ENCODE measurements at regions not wholly inside any gene's neighbourhood (a gene's known extent, or its start where the extent isn't known, plus 50 kb on each side); places are given as distances from the start of the nearest gene placed in this dataset.
"Not testable (repeated sequence)": the region's sequence is repeated elsewhere in the genome, so short reads cannot be mapped to it uniquely, and the experiment has no call there.

DNA sequence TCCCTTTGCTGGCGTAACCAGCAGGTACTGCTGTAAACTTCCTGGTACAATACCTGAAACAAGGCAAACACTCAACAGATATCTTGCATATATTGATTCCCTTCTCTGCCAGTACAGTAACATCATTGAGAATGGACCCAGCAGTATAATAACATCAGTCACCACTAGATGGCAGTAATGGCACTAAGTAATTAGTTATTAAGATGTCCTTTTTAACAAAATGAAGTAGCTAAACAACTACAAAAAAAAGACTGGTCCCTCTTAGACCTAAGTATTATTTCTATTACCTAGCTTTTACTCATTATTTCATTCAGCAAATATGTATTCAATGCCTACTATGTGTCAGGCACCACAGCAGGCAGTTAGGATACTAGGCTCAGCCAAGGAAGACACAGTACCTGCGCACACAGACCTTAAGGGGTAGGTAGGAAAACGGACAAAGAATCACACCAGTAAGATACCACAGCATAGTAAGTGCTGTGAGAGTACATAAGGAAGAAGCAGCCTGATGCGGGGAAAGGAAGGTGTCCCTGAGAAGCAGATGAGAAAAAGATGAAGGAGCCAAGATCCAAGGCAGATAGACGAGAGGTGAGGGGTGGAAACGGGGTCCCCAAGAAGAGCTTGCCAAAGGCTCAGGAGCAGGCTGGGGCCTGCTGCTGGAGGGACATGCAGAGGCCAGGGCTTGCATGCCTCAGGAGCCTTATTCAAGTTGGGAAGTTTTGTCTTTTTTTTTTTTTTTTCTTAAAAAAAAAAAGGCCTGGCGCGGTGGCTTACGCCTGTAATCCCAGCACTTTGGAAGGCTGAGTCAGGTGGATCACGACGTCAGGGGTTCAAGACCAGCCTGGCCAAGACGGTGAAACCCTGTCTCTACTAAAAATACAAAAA, 102.7 kb upstream of the CHD2 start:
- Histone ChIP-seq H3K36me3 (ENCODE audit: control insufficient read depth, low read length) (no peaks in the 10 kb centered on the region), H3K9me3 (ENCODE audit: control insufficient read depth, insufficient read depth, low read length) (no peaks in the 10 kb centered on the region), H3K4me2 (ENCODE audit: low read length) (no peak overlapping the region), H3K27me3 (ENCODE audit: control insufficient read depth, low read length) (no peaks in the 10 kb centered on the region), H3K4me1 (ENCODE audit: control insufficient read depth, low read length) (peaks cover 8% of the 10 kb centered on the region), H4K20me1 (ENCODE audit: control insufficient read depth, insufficient read depth, low read depth, low read length) (no peaks in the 10 kb centered on the region), H3K79me2 (ENCODE audit: control insufficient read depth, low read length) (no peaks in the 10 kb centered on the region), H3K4me3 (ENCODE audit: low read length) (no peak overlapping the region), H3K9me2 (replicated peaks; ENCODE audit: control insufficient read depth, low read length) (no peaks in the 10 kb centered on the region), H3F3A (ENCODE audit: control insufficient read depth, insufficient read depth) (no peaks in the 10 kb centered on the region), H3K27ac (ENCODE audit: low read depth, low read length) (no peak overlapping the region)
- TF ChIP-seq CTCF (IDR thresholded peaks at IDR 0.05; ENCODE audit: low read depth, low read length, poor library complexity, severe bottlenecking) (peak; percentile 81), EZH2phosphoT487 (IDR thresholded peaks at IDR 0.05; ENCODE audit: borderline replicate concordance, low read length) (no peak)

GRCh38 chr15:92800013-92800412, 100.1 kb upstream of the CHD2 start:
- Histone ChIP-seq H3F3A (ENCODE audit: control insufficient read depth, insufficient read depth) (no peaks in the 10 kb centered on the region), H3K4me1 (ENCODE audit: control insufficient read depth, low read length) (peaks cover 21% of the 10 kb centered on the region), H3K27me3 (ENCODE audit: control insufficient read depth, low read length) (no peaks in the 10 kb centered on the region), H4K20me1 (ENCODE audit: control insufficient read depth, insufficient read depth, low read depth, low read length) (no peaks in the 10 kb centered on the region), H3K79me2 (ENCODE audit: control insufficient read depth, low read length) (no peaks in the 10 kb centered on the region; the same call in 1 of the 2 replicates), H3K9me3 (ENCODE audit: control insufficient read depth, insufficient read depth, low read length) (no peaks in the 10 kb centered on the region), H3K4me2 (ENCODE audit: low read length) (no peak overlapping the region), H3K27ac (ENCODE audit: low read depth, low read length) (no peak overlapping the region), H3K9me2 (replicated peaks; ENCODE audit: control insufficient read depth, low read length) (no peaks in the 10 kb centered on the region), H3K4me3 (ENCODE audit: low read length) (no peak overlapping the region), H3K36me3 (ENCODE audit: control insufficient read depth, low read length) (no peaks in the 10 kb centered on the region)
- no peak for TF ChIP-seq CTCF (IDR thresholded peaks at IDR 0.05; ENCODE audit: low read depth, low read length, poor library complexity, severe bottlenecking)
- TF ChIP-seq EZH2phosphoT487 (IDR thresholded peaks at IDR 0.05; ENCODE audit: borderline replicate concordance, low read length), result no peak

- H3K36me3 ChIP-seq (ENCODE audit: control insufficient read depth, low read length); H3K4me2 ChIP-seq (ENCODE audit: low read length); H4K20me1 ChIP-seq (ENCODE audit: control insufficient read depth, insufficient read depth, low read depth, low read length); H3K79me2 ChIP-seq (ENCODE audit: control insufficient read depth, low read length); H3F3A ChIP-seq (ENCODE audit: control insufficient read depth, insufficient read depth); H3K9me3 ChIP-seq (ENCODE audit: control insufficient read depth, insufficient read depth, low read length); H3K9me2 ChIP-seq (replicated peaks; ENCODE audit: control insufficient read depth, low read length); H3K4me3 ChIP-seq (ENCODE audit: low read length); H3K27ac ChIP-seq (ENCODE audit: low read depth, low read length); H3K27me3 ChIP-seq (ENCODE audit: control insufficient read depth, low read length): not testable (repeated sequence)
- H3K4me1 ChIP-seq (ENCODE audit: control insufficient read depth, low read length), result peaks cover 21% of the 10 kb centered on the region
These were observed 99.6 kb upstream of the CHD2 start for GRCh38 chr15:92800416-92801055.

DNA sequence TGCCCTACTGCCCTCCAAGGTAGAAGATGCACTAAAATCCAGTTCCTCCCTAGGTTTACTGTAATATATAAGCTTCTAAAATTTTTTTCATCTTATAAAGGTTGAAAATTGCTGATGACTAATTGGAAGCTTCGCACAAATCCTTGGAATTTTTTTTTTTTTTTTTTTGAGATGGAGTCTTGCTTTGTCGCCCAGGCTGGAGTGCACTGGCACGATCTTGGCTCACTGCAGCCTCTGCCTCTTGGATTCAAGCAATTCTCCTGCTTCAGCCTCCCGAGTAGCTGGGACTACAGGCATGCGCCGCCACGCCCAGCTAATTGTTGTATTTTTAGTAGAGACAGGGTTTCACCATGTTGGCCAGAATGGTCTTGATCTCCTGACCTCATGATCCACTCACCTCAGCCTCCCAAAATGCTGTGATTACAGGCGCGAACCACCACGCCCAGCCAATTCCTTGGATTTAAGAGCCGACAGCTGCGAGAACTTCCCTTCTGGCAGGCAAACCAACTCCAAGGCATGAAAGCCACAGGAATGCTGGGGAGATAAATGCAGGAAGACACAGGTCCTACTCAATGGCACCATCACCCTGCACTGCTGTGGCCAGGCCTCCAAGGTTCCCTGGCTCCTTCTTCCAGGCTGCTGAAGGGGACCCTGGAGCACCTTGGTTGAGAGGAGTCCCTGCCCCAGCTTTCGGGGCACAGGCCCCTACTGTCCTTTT, 98.9 kb upstream of the CHD2 start:
- not testable (repeated sequence) for H3K4me3 ChIP-seq (ENCODE audit: low read length); H4K20me1 ChIP-seq (ENCODE audit: control insufficient read depth, insufficient read depth, low read depth, low read length); H3K36me3 ChIP-seq (ENCODE audit: control insufficient read depth, low read length); H3K9me3 ChIP-seq (ENCODE audit: control insufficient read depth, insufficient read depth, low read length); H3K9me2 ChIP-seq (replicated peaks; ENCODE audit: control insufficient read depth, low read length); H3K79me2 ChIP-seq (ENCODE audit: control insufficient read depth, low read length); H3K4me2 ChIP-seq (ENCODE audit: low read length); H3K27me3 ChIP-seq (ENCODE audit: control insufficient read depth, low read length); H3F3A ChIP-seq (ENCODE audit: control insufficient read depth, insufficient read depth); H3K27ac ChIP-seq (ENCODE audit: low read depth, low read length)
- peaks cover 21% of the 10 kb centered on the region for H3K4me1 ChIP-seq (ENCODE audit: control insufficient read depth, low read length)

Measured in DOHH2 (cell line).